ENCODE measurements at regions not wholly inside any gene's neighbourhood (a gene's known extent, or its start where the extent isn't known, plus 50 kb on each side); places are given as distances from the start of the nearest gene placed in this dataset.

- H3K4me1 ChIP-seq (ENCODE audit: insufficient read depth, low read length), result no peaks in the 10 kb centered on the region
- POLR2A ChIA-PET (ENCODE audit: unreplicated experiment), result no interaction called here
- no peaks in the 10 kb centered on the region for H3K79me2 ChIP-seq (ENCODE audit: low read length)
- no peak overlapping the region for H3K9ac ChIP-seq (ENCODE audit: low read length)
- H3K4me2 ChIP-seq (ENCODE audit: low read length), result no peak overlapping the region
- no peaks in the 10 kb centered on the region for H3K36me3 ChIP-seq (ENCODE audit: low read depth, low read length)
- H2AFZ ChIP-seq (ENCODE audit: low read length), result no peak overlapping the region
- CTCF ChIA-PET, result no interaction called here
- intact Hi-C loops (cut with micrococcal nuclease), result no loop called here
- H3K4me3 ChIP-seq (ENCODE audit: low read length), result no peak overlapping the region
- H3K27me3 ChIP-seq (ENCODE audit: low read length), result no peaks in the 10 kb centered on the region
- ATAC-seq (no peak), DNase-seq (no peak)
- H3F3A ChIP-seq (ENCODE audit: low read length, unreplicated experiment), result no peaks in the 10 kb centered on the region
- H3K27ac ChIP-seq (ENCODE audit: low read length), result no peak overlapping the region
- no TSS peak for BruUV-seq (replicated peaks)
- no peak for TF ChIP-seq EZH2 (IDR thresholded peaks at IDR 0.05; ENCODE audit: low read length, unreplicated experiment)
- TF ChIP-seq CTCF (conservative IDR thresholded peaks at IDR 0.05; ENCODE audit: low read depth, low read length), result no peak
- no peak for TF ChIP-seq EZH2phosphoT487 (IDR thresholded peaks at IDR 0.05; ENCODE audit: borderline replicate concordance, low read length)
- H4K20me1 ChIP-seq (ENCODE audit: low read length), result no peaks in the 10 kb centered on the region
- H3K9me2 ChIP-seq (replicated peaks; ENCODE audit: low read length), result no peaks in the 10 kb centered on the region
- no peaks in the 10 kb centered on the region for H3K9me3 ChIP-seq (ENCODE audit: low read length)
Observed at GRCh38 chr18:37962316-37962966, 396.8 kb upstream of the CELF4 start.

GRCh38 chr18:37958499-37958898, 392.9 kb upstream of the CELF4 start:
- H3K27ac ChIP-seq (ENCODE audit: low read length), result no peak overlapping the region
- intact Hi-C loops (cut with micrococcal nuclease), result no loop called here
- H3K27me3 ChIP-seq (ENCODE audit: low read length), result no peaks in the 10 kb centered on the region
- H3K36me3 ChIP-seq (ENCODE audit: low read depth, low read length), result no peaks in the 10 kb centered on the region
- H3F3A ChIP-seq (ENCODE audit: low read length, unreplicated experiment), result no peaks in the 10 kb centered on the region
- DNase-seq (no peak), ATAC-seq (no peak)
- H3K9me2 ChIP-seq (replicated peaks; ENCODE audit: low read length), result no peaks in the 10 kb centered on the region
- ChIA-PET CTCF (no interaction called here), POLR2A (ENCODE audit: unreplicated experiment) (no interaction called here)
- no peak for TF ChIP-seq EZH2phosphoT487 (IDR thresholded peaks at IDR 0.05; ENCODE audit: borderline replicate concordance, low read length)
- TF ChIP-seq CTCF (conservative IDR thresholded peaks at IDR 0.05; ENCODE audit: low read depth, low read length), result no peak
- no peak for TF ChIP-seq EZH2 (IDR thresholded peaks at IDR 0.05; ENCODE audit: low read length, unreplicated experiment)
- H3K9me3 ChIP-seq (ENCODE audit: low read length), result no peaks in the 10 kb centered on the region
- H2AFZ ChIP-seq (ENCODE audit: low read length), result no peak overlapping the region
- no peak overlapping the region for H3K4me3 ChIP-seq (ENCODE audit: low read length)
- H3K79me2 ChIP-seq (ENCODE audit: low read length), result no peaks in the 10 kb centered on the region
- no peaks in the 10 kb centered on the region for H3K4me1 ChIP-seq (ENCODE audit: insufficient read depth, low read length)
- no peaks in the 10 kb centered on the region for H4K20me1 ChIP-seq (ENCODE audit: low read length)
- no TSS peak for BruUV-seq (replicated peaks)
- no peak overlapping the region for H3K9ac ChIP-seq (ENCODE audit: low read length)
- no peak overlapping the region for H3K4me2 ChIP-seq (ENCODE audit: low read length)

- Histone ChIP-seq H3K79me2 (ENCODE audit: low read length) (no peaks in the 10 kb centered on the region), H3K4me2 (ENCODE audit: low read length) (no peak overlapping the region), H3K4me1 (ENCODE audit: insufficient read depth, low read length) (no peaks in the 10 kb centered on the region), H3F3A (ENCODE audit: low read length, unreplicated experiment) (no peaks in the 10 kb centered on the region), H3K9me3 (ENCODE audit: low read length) (no peaks in the 10 kb centered on the region), H4K20me1 (ENCODE audit: low read length) (no peaks in the 10 kb centered on the region), H3K27ac (ENCODE audit: low read length) (no peak overlapping the region), H3K27me3 (ENCODE audit: low read length) (no peaks in the 10 kb centered on the region), H3K9ac (ENCODE audit: low read length) (no peak overlapping the region), H3K36me3 (ENCODE audit: low read depth, low read length) (no peaks in the 10 kb centered on the region), H3K9me2 (replicated peaks; ENCODE audit: low read length) (no peaks in the 10 kb centered on the region), H3K4me3 (ENCODE audit: low read length) (no peak overlapping the region), H2AFZ (ENCODE audit: low read length) (no peak overlapping the region)
- intact Hi-C loops (cut with micrococcal nuclease), result no loop called here
- BruUV-seq (replicated peaks), result no TSS peak
- no peak for DNase-seq
- ATAC-seq, result no peak
- ChIA-PET POLR2A (ENCODE audit: unreplicated experiment) (no interaction called here), CTCF (no interaction called here)
- TF ChIP-seq EZH2phosphoT487 (IDR thresholded peaks at IDR 0.05; ENCODE audit: borderline replicate concordance, low read length), result no peak
- TF ChIP-seq EZH2 (IDR thresholded peaks at IDR 0.05; ENCODE audit: low read length, unreplicated experiment), result no peak
- no peak for TF ChIP-seq CTCF (conservative IDR thresholded peaks at IDR 0.05; ENCODE audit: low read depth, low read length)
Observed at GRCh38 chr18:37956902-37957301, 391.3 kb upstream of the CELF4 start.
